ENCODE measurements at regions not wholly inside any gene's neighbourhood (a gene's known extent, or its start where the extent isn't known, plus 50 kb on each side); places are given as distances from the start of the nearest gene placed in this dataset.

- H3K4me1 Mint-ChIP-seq (ENCODE audit: low read depth) = no peaks in the 10 kb centered on the region
- no peak overlapping the region for H3K27ac Mint-ChIP-seq
- no peak for TF ChIP-seq CTCF (IDR thresholded peaks at IDR 0.05)
- no peak for DNase-seq
- no peak overlapping the region for H3K4me3 Mint-ChIP-seq
- peaks cover 3% of the 10 kb centered on the region; the same call in 1 of the 2 replicates for H3K9me3 Mint-ChIP-seq
- H3K36me3 Mint-ChIP-seq (ENCODE audit: low read depth) = no peaks in the 10 kb centered on the region
- H3K27me3 Mint-ChIP-seq (ENCODE audit: insufficient read depth) = peaks cover 3% of the 10 kb centered on the region
Observed at GRCh38 chr5:100641833-100642232, 106.7 kb downstream of the FAM174A start.

GRCh38 chr5:100643473-100643872 lies 108.3 kb downstream of the FAM174A start:
- Mint-ChIP-seq H3K36me3 (ENCODE audit: low read depth) (no peaks in the 10 kb centered on the region), H3K27me3 (ENCODE audit: insufficient read depth) (peaks cover 3% of the 10 kb centered on the region), H3K27ac (no peak overlapping the region), H3K4me3 (no peak overlapping the region), H3K4me1 (ENCODE audit: low read depth) (no peaks in the 10 kb centered on the region), H3K9me3 (peaks cover 3% of the 10 kb centered on the region; the same call in 1 of the 2 replicates)
- no peak for TF ChIP-seq CTCF (IDR thresholded peaks at IDR 0.05)
- no peak for DNase-seq

- no peaks in the 10 kb centered on the region for H3K36me3 Mint-ChIP-seq (ENCODE audit: low read depth)
- no peaks in the 10 kb centered on the region for H3K4me1 Mint-ChIP-seq (ENCODE audit: low read depth)
- H3K27ac Mint-ChIP-seq = no peak overlapping the region
- H3K4me3 Mint-ChIP-seq = no peak overlapping the region
- no peak for TF ChIP-seq CTCF (IDR thresholded peaks at IDR 0.05)
- H3K9me3 Mint-ChIP-seq = peaks cover 3% of the 10 kb centered on the region; the same call in 1 of the 2 replicates
- H3K27me3 Mint-ChIP-seq (ENCODE audit: insufficient read depth) = peaks cover 3% of the 10 kb centered on the region
- no peak for DNase-seq
Observed at GRCh38 chr5:100644185-100644584, 109.0 kb downstream of the FAM174A start.

GRCh38 chr5:100644776-100645175 lies 109.6 kb downstream of the FAM174A start:
- Mint-ChIP-seq H3K4me1 (ENCODE audit: low read depth) (no peaks in the 10 kb centered on the region), H3K4me3 (no peak overlapping the region), H3K27me3 (ENCODE audit: insufficient read depth) (peaks cover 3% of the 10 kb centered on the region), H3K36me3 (ENCODE audit: low read depth) (no peaks in the 10 kb centered on the region), H3K27ac (no peak overlapping the region), H3K9me3 (peaks cover 3% of the 10 kb centered on the region; the same call in 1 of the 2 replicates)
- no peak for TF ChIP-seq CTCF (IDR thresholded peaks at IDR 0.05)
- no peak for DNase-seq

- Mint-ChIP-seq H3K27ac (no peak overlapping the region), H3K9me3 (peaks cover 4% of the 10 kb centered on the region), H3K27me3 (ENCODE audit: insufficient read depth) (peaks cover 3% of the 10 kb centered on the region), H3K4me3 (no peak overlapping the region), H3K36me3 (ENCODE audit: low read depth) (no peaks in the 10 kb centered on the region), H3K4me1 (ENCODE audit: low read depth) (no peaks in the 10 kb centered on the region)
- no peak for TF ChIP-seq CTCF (IDR thresholded peaks at IDR 0.05)
- no peak for DNase-seq
Observed at GRCh38 chr5:100646011-100646410, 110.8 kb downstream of the FAM174A start.

GRCh38 chr5:100646691-100647090 lies 111.5 kb downstream of the FAM174A start:
- Mint-ChIP-seq H3K27ac (no peak overlapping the region), H3K9me3 (peaks cover 6% of the 10 kb centered on the region), H3K4me3 (no peak overlapping the region), H3K27me3 (ENCODE audit: insufficient read depth) (peaks cover 3% of the 10 kb centered on the region), H3K4me1 (ENCODE audit: low read depth) (no peaks in the 10 kb centered on the region), H3K36me3 (ENCODE audit: low read depth) (no peaks in the 10 kb centered on the region)
- TF ChIP-seq CTCF (IDR thresholded peaks at IDR 0.05) = no peak
- DNase-seq = no peak
